Right lung (tissue), 2 donors: ENCODE measurements at regions not wholly inside any gene's neighbourhood (a gene's known extent, or its start where the extent isn't known, plus 50 kb on each side); places are given as distances from the start of the nearest gene placed in this dataset.

ENCODE experiments used
- DNase-seq, 2 donors: peaks; one replicate each; pipeline ENCODE4 v3.0.0-alpha.2; 2013

DNA sequence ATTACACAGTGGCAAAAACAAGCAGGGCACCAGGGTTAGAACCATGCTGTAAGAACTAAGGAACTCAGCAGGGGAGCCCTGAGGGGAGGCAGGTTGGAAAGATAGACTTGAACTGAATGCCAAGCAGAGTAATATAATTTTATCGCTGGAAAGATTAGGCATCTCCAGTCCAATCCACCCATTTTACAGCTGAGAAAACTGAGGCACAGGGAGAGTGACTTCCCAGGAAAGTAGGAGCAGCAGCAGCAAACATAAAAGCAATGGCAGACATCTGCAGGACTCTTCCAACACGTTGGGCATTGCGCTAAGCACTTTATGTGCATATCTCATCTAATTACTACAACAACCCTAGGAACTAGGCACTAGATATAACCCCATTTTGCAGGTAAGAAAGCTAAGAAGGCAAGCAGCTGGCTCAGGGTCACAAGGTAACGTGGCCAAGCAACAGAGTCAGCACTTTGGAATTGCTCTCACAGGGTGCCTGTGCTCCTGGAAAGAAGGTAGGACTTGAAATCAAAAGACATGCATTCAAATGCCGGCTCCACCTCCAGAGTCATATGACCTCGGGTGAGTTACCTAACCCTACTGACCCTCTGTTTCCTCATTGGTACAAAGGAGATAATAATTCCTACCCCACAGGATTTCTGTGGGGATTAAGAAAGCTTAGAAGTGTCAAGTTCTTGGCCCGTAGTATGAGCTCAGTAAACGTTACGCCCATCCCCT is 215.3 kb downstream of the BARX2 start:
- no peak for DNase-seq

- DNase-seq = no peak
Measured at GRCh38 chr11:129591527-129591926, 215.9 kb downstream of the BARX2 start.

GRCh38 chr11:129592191-129592590 is 216.5 kb downstream of the BARX2 start:
- DNase-seq = no peak

DNA sequence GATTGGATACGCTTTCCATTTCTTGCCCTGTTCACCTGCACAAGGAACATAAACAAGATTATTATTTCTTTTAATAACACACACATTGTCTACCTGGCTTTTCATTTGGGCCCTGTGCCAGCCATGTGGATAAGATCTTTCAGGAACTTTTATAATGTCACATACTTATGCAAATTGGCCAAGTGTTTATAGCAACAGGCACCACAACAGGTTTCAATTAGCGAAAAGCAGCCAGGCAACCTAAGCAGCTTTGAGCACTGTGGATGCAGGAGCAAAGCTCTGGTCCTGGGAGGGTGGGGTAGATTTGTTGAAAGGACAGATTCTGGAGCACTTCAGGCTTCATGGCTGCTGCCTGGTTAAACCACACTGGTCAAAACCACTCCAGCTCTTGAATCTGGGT is 217.4 kb downstream of the BARX2 start:
- no peak for DNase-seq

DNA sequence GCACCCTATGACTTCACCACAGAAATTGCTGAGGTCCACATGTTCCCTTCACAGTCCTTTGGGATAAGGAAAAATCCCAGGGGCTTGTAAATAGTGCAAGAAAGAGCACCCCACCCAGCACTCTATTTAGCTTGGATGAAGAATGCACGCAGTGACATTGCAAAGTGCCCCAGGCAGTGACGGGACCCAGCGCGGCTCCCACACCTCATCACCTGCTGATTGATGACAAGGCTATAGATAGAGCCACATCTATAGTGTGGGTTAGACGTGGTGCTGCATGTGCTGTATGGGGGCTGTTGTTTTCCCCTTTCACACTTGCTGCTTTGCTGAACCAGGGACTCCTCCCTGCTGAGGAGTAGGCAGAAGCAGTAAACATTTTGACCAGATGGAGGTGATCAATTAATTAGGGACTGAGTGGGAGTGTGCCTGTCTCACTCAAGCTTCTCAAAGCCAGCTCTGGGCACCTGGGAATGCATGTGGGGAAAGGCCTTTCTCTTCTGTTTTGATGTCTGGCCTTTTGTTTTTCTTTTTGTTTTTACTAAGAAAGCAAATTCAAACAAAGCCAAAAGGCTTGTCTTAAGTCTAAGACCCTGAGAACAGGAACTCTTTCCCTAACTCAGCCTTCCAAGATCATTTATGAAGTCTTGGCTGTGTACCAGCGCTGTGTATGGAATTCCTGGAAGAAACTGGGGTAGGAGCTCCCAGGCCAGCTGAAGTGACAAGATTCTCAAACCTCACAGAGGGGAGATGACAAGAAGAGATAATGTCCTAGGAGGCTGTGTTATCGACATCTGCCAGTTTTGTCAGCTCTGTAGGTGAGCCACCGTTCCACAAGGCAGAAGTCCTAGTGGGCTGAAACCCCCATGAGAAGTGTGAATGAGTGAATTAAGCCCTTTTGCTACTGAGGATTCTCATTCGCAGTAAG is 219.7 kb downstream of the BARX2 start:
- no peak for DNase-seq

DNA sequence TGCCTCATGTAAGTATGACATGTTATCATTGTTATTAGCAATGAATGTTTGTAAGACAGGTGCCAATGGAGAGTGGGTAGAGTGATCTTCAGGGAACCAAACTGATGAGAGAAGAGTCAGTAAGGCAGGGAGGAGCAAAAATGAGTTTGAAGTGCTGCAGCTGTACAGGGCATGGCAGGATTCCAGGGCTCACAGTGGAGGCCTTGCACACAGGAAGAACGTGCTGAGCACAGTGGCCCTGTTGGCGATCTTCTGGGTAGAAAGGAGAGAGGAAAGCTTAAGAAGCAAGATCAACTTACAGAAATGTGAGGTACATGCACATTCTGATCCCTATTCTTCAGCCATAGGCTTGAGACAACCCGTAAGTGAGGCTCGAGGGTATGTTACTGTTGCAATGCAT is 219.3 kb upstream of the TMEM45B start:
- no peak for DNase-seq

DNA sequence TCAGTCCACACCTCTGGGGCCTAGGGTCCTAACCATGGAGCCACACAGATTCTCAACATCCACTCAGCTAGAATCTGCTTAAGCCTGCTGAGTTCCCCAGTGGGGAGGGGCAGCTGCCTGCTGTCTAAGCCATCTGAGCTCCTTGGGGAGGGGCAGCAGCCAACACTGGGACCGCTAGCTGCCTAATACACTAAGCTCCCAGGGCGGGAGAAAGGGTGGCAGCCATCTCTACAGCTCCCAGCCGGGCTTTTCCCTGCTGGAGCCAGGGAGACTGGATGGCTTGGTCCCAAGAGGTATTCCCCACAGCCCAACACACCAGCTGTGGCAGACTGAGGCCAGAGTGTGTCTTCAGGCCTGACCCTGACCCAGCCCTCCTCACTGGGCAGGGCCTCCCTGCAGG is 217.3 kb upstream of the TMEM45B start:
- DNase-seq = no peak

DNA sequence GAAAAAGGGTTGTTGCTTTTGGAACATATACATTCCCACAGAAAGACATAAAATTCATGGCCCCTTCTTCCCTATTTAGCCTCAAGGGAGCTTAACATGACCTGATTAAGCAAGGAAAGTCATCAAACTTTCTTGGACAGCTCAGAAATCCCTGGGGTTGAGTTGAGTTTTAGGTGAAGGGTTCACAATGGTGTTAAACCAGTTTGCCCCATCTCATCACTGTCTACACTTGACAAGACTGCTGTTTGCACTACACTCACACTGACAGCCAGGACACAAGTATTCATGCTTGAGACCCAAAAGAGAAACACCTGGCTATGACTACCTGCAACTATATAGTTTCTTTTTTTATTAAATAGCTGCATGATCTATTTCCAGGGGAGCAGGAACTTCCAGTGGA is 209.8 kb upstream of the TMEM45B start:
- DNase-seq = no peak

GRCh38 chr11:129608711-129609110 is 206.9 kb upstream of the TMEM45B start:
- no peak for DNase-seq

DNA sequence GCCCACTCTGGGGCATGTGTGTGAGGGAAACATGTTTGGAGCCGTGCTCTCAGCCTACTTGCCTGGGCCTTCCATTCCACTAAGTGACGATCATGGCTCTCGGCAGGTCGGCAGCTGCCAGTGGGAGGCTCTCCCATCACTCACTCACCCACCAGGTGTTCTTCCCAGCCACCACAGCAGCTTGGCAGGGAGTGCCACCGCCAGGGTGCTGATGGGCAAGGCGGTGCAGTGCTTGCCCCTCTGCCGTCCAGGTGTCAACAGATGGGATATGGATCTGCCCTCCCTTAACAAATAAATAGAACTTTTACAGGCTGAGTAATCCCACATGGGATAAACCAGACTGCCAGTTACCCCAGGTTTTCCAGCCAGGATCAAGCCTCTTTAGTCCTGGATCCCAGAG is 205.5 kb upstream of the TMEM45B start:
- no peak for DNase-seq

DNA sequence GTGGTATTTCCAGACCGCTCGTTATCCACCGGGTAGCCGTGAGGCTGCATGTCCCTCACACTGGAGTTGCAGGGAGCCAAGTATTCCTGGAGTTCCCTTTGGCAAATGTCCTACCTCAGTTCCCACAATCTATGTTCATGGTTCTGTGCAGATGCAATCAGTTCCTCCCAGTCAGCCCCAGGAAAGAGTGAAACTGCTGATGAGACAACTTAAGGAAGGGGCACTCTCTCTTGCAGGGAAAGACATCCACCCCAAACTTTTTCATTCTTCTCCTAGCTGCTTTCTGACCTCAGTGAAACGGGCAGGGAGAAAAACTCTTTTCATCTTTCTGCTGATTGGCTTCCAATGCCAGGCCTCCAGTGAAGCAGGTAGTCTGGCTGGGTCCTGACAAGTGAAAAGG is 205.1 kb upstream of the TMEM45B start:
- DNase-seq = no peak

GRCh38 chr11:129611661-129612446 is 203.8 kb upstream of the TMEM45B start:
- no peak for DNase-seq

- DNase-seq = no peak
Measured at GRCh38 chr11:129612447-129612961, 203.1 kb upstream of the TMEM45B start.

- DNase-seq = no peak
Measured at GRCh38 chr11:129613071-129613470, 202.6 kb upstream of the TMEM45B start.

DNA sequence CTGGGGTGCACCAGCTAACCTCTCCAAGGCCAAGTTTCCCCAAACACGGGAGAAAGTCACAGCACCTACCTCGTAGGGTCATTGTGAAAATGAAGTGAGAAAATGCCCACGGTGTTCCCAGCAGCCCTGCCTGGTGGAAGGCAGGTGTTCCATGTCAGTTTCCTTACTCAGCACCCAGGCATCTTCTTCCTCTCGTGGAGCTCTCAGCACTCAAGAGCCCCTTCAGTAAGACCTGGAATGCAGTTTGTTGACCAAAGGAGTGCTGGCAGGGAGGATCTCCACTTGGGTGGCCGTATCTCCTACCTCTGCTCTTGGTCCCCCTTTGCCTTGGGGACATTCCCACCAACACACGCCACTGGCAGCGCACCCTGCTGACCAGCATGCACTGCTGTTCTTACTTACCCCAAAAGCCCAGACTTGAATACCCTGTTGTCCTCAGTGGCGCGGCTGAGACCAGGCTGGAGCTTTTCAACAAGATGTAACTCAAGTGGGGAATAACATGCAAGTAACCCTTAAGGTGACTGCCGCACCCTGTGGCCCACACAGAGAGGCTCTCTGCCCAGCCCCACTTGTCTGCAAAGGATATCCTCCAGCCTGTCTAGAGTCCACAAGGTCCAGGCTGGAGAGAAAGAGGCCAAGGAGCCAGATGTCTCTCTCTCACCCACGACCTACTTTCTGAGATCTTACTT is 201.2 kb upstream of the TMEM45B start:
- DNase-seq = no peak

- no peak for DNase-seq
Measured at GRCh38 chr11:129618046-129618569, 197.5 kb upstream of the TMEM45B start.

- no peak for DNase-seq
Measured at GRCh38 chr11:129620237-129621104, 195.2 kb upstream of the TMEM45B start.

DNA sequence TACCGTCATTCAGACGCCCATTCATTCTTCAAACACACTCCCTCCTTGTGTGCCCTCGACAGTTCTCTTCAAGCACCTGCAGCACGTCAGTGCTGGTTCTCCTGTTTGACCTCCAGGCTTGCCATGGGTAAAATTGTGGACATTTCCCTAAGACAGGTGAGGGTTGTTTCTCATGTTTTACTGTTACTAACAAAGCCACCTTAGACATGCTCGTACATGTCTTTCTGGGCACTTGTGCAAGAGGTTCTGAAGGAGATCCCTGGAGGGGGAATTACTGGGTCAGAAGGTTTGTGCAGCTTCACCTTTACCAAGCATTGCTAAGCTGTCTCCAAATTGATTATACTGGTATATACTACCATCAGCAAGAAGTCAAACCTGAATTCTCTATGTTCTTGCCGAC is 189.7 kb upstream of the TMEM45B start:
- DNase-seq = no peak

GRCh38 chr11:129631201-129631600 is 184.4 kb upstream of the TMEM45B start:
- no peak for DNase-seq

- DNase-seq = no peak
Measured at GRCh38 chr11:129636926-129637325, 178.7 kb upstream of the TMEM45B start.
